Fibroblast of lung (primary cell): ENCODE measurements at regions not wholly inside any gene's neighbourhood (a gene's known extent, or its start where the extent isn't known, plus 50 kb on each side); places are given as distances from the start of the nearest gene placed in this dataset.

ENCODE experiments used
- EZH2 ChIP-seq: IDR thresholded peaks from 2 replicates; pipeline ENCODE4 v1.5.1; 2012; ENCODE audit warnings: low read length, control low read depth, mild to moderate bottlenecking; ENCODE audit errors: missing control alignments
- TF ChIP-seq, protein P1 (sequence below), 2 donors: IDR thresholded peaks in 1 of 2; conservative IDR thresholded peaks in 1 of 2; 1 replicate in 1 of 2; 2 replicates in 1 of 2; pipeline ENCODE4 v1.5.1; 2011 to 2012; ENCODE audit warnings: low read length in 2 of 2, control low read depth in 1 of 2, inconsistent platforms in 1 of 2, low read depth in 1 of 2, mild to moderate bottlenecking in 1 of 2

GRCh38 chr1:36565576-36566501 lies 83.1 kb upstream of the CSF3R start:
- TF ChIP-seq, protein P1, sequence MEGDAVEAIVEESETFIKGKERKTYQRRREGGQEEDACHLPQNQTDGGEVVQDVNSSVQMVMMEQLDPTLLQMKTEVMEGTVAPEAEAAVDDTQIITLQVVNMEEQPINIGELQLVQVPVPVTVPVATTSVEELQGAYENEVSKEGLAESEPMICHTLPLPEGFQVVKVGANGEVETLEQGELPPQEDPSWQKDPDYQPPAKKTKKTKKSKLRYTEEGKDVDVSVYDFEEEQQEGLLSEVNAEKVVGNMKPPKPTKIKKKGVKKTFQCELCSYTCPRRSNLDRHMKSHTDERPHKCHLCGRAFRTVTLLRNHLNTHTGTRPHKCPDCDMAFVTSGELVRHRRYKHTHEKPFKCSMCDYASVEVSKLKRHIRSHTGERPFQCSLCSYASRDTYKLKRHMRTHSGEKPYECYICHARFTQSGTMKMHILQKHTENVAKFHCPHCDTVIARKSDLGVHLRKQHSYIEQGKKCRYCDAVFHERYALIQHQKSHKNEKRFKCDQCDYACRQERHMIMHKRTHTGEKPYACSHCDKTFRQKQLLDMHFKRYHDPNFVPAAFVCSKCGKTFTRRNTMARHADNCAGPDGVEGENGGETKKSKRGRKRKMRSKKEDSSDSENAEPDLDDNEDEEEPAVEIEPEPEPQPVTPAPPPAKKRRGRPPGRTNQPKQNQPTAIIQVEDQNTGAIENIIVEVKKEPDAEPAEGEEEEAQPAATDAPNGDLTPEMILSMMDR (conservative IDR thresholded peaks at IDR 0.05 in 1 of 2, IDR thresholded peaks at IDR 0.05 in 1 of 2; ENCODE audit: low read depth in 1 of 2, low read length in 2 of 2), result no peak
- TF ChIP-seq EZH2, result no peak
